ENCODE measurements at regions not wholly inside any gene's neighbourhood (a gene's known extent, or its start where the extent isn't known, plus 50 kb on each side); places are given as distances from the start of the nearest gene placed in this dataset.

- Histone ChIP-seq H4K20me1 (ENCODE audit: insufficient read depth, low read length) (no peaks in the 10 kb centered on the region), H4K5ac (ENCODE audit: low read depth, low read length) (no peak overlapping the region), H3K18ac (ENCODE audit: low read depth, low read length) (no peak overlapping the region), H3K36me3 (ENCODE audit: control insufficient read depth, insufficient read depth, low read length) (no peaks in the 10 kb centered on the region), H2BK20ac (ENCODE audit: low read depth, low read length) (no peak overlapping the region), H3K4me1 (ENCODE audit: control insufficient read depth, insufficient read depth, low read length) (0 out of 2 replicates have a peak, but pooled peaks cover 2% of the 10 kb centered on the region), H2BK5ac (ENCODE audit: low read depth, low read length, poor library complexity, severe bottlenecking) (no peak overlapping the region), H4K8ac (ENCODE audit: low read depth in 2 of 2, low read length in 2 of 2) (no peak overlapping the region), H3K79me1 (ENCODE audit: low read depth in 1 of 2, low read length in 2 of 2) (no peaks in the 10 kb centered on the region), H4K91ac (ENCODE audit: insufficient read depth, low read depth, low read length) (no peak overlapping the region), H2BK120ac (ENCODE audit: low read depth, low read length) (no peak overlapping the region), H3K4me3 (ENCODE audit: insufficient read depth, low read depth, low read length) (no peak overlapping the region), H3K23ac (ENCODE audit: low read depth, low read length) (no peak overlapping the region), H3K4me2 (ENCODE audit: low read depth, low read length) (no peak overlapping the region), H3K27ac (ENCODE audit: insufficient read depth, low read length) (no peak overlapping the region), H2BK15ac (ENCODE audit: low read depth, low read length) (no peak overlapping the region), H3K9ac (ENCODE audit: low read depth, low read length) (no peak overlapping the region), H3K9me3 (ENCODE audit: control insufficient read depth, insufficient read depth, low read length) (no peaks in the 10 kb centered on the region), H3K56ac (ENCODE audit: extremely low read depth, insufficient read depth, low read length) (no peak overlapping the region), H2AK9ac (replicated peaks; ENCODE audit: low read depth, low read length, poor library complexity) (no peak overlapping the region), H2AK5ac (ENCODE audit: low read depth, low read length) (no peak overlapping the region), H3K14ac (replicated peaks; ENCODE audit: low read depth, low read length) (no peak overlapping the region), H2AFZ (replicated peaks; ENCODE audit: low read length, poor library complexity) (no peak overlapping the region), H3K9me1 (ENCODE audit: insufficient read depth, low read length) (no peaks in the 10 kb centered on the region), H3K27me3 (ENCODE audit: control insufficient read depth, insufficient read depth, low read length) (peaks cover 9% of the 10 kb centered on the region), H3K4ac (ENCODE audit: low read depth, low read length) (no peak overlapping the region)
- in situ Hi-C loops (cut with MboI; ENCODE audit: low sequenced_read_pairs): no loop called here
- ATAC-seq (ENCODE audit: low read depth) (no peak), DNase-seq (no peak)
- no TSS peak for BruUV-seq (replicated peaks)
- intact Hi-C loops (cut with micrococcal nuclease): no loop called here
- ChIA-PET POLR2A (ENCODE audit: unreplicated experiment) (no interaction called here), CTCF (no interaction called here)
- TF ChIP-seq RCOR1 (IDR thresholded peaks at IDR 0.05; ENCODE audit: insufficient replicate concordance, low read length): no peak
- dilution Hi-C loops (cut with HindIII; ENCODE audit: low sequenced_read_pairs, unreplicated experiment): no loop called here
- 100% methylated on average over 2 of the region's 4 CpGs; no CpG with 5 or more reads in 1 of the 2 experiments for WGBS, 2 experiments (ENCODE audit: extremely low coverage in 2 of 2, insufficient read length in 1 of 2)
These were observed 247.9 kb downstream of the FAM76B start for GRCh38 chr11:95541715-95542114.

Measured in IMR-90 (cell line).